NCI-H2029 treated with DMSO at 0.1 percent for 48 hours (cell line): ENCODE measurements at regions not wholly inside any gene's neighbourhood (a gene's known extent, or its start where the extent isn't known, plus 50 kb on each side); places are given as distances from the start of the nearest gene placed in this dataset.
"Not testable (repeated sequence)": the region's sequence is repeated elsewhere in the genome, so short reads cannot be mapped to it uniquely, and the experiment has no call there.

ENCODE experiments used
- DNase-seq: peaks from one replicate; lab custom pipeline; 2025; lab: John Stamatoyannopoulos, UW

DNA sequence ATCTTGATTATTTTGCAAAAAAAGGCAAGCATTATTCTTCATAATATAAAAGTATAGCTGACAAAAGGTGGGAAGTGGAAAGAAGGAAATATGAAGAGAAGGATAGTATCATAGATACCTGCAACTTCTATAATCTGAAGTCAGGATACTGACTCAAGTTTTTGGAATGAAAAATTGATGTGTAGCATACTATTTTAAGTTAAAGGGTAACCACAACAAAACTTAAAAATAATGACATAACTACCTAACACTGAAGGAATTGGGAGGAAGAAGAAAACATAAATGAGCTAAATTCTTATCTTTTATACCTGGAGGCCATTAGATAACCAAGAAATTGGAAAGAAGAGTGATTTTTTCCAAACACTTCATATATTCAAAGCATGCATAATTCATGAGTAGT lies 51.8 kb upstream of the TLE1 start:
- DNase-seq, result no peak

DNA sequence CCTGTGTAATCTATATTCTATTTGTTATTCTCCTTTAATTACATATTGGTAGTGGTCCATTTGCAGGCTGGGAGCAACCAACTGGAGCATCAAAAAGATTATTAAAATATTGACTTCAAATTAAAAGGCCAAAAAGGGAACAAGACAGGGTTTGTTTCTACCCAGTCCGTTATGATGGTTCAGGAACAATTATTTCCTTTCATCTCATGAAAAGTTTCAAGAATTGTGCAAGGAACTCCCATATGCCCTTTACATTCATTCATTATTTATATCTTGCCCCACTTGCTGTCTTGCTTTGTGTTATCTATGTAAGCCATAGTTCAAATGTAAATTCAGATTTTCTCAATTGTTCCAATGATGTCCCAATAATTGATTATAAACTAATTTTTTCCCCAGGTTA lies 58.7 kb upstream of the TLE1 start:
- DNase-seq, result no peak

DNA sequence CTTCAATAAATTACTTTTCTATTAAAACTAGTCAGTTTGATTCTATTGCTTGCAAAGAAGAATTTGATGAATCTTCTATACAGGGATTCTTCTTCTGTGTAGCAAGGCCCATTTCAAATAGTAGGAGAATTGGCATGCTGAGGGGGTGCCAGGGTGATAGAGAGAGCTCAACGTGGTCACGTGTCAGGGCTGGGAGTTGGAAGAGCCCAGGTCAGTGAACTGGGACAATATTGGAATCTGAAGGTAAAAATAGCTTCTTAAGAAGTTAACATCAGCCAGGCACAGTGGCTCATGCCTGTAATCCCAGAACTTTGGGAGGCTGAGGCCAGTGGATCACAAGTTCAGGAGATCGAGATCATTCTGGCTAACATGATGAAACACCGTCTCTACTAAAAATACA lies 64.1 kb upstream of the TLE1 start:
- DNase-seq, result no peak

DNA sequence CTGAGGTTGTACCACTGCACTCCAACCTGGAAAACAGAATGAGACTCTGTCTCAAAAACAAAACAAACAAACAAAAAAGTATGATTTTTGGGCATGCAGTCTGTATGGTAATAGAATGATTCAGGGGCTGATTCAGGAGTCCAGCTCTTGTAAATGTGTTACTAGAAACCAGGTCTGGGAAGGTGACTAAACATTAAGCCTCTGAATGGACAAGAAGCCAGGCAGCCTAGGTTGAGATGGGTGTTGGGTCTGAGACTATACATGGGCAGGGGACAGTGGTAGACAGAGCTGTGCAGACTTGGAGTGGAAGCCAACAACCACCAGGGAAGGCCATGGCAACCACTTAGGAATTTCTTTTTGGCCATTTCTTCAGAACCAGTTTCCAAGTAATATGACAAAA lies 64.9 kb upstream of the TLE1 start:
- no peak for DNase-seq

DNA sequence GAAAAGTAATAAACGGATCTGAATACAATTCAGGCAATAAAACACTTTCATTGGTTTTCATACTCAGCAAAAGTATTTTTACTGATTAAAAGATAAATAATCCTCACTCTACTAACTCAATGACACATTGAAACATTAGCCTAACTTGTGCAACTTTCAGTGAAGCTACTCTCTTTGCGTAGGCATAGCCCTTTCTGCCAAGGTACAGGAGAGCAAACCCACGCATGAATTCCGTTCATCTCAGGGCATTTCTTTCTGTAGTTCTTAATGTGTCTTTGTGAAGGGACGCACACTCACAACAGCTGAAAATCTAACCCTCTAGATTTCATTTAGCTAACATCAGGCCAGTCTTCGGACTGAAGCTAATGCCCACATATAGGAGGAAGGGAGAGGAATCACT lies 66.4 kb upstream of the TLE1 start:
- DNase-seq, result no peak

DNA sequence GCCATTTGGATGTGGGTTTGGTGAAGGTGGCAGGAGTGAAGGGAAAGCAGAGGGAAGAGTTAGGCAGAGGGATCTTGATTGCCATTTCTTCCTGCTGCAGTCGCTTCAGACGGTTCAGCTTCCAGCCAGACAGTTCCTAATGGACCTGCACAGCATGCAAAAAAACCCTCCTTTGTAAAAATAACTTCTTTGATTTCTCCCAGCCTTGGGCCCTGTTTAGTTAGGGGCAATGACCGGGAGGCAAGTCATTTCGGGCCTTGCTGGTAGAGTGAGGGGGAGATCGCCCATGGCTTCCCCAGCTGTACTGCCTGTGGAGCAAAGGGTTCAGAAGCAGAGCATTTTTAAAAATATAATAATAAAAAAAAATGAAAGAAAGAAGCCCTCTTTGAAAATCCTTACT lies 67.2 kb upstream of the TLE1 start:
- DNase-seq, result no peak

DNA sequence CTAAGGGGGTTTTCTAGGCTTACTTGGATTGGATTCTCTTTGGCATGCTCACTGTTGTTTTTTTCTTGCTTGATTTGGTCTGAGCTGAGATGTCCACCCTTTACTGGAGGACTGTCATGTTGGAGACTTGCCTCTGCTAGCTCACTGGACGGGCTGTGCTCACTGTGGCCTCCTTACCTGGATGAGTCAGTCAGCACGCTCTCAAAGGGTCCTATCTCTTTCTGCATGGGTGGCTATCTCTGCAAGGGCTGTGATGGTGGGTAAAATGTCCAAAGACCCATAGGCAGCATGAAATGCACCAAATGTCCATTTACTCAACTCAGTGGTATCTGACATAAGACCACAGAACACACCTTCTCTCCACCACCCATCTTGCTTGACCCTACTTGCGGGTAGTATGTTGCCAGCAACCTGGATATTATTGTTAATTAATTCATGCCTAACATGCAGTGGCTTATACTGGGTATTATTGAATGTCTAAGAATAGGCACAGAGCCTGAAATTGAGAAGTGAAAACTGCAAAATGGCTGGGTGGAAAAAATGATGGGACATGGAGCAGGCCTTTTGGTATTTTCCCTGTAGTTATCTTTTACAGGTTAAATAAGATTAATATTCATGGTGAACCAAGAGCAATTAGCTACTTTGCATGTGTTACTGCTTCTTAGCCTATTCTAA lies 68.9 kb upstream of the TLE1 start:
- DNase-seq, result no peak

DNA sequence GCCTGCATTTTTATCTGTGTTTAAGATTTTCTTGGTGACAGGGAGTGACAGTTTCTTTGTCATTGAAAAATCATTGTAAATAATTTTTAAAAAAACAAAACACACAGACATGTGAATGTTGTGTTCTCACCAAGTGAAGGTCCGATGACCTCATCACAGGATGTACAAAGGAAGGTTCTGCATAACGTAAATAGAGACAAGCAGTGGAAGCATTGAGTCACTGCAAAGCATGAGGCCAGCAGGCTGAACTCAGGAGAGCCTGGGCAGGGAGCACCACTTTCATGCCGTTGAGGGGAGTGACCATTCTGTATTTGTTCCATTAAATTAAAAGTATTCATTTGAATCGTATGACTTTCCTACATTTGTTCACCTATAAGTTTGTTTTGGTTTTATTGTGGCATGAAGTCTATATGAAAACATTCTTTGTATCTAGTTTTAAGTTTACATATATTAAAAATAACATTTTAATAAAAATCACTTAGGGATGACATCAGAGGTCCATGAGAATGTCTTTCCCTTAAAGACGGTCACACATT lies 70.4 kb upstream of the TLE1 start:
- no peak for DNase-seq

DNA sequence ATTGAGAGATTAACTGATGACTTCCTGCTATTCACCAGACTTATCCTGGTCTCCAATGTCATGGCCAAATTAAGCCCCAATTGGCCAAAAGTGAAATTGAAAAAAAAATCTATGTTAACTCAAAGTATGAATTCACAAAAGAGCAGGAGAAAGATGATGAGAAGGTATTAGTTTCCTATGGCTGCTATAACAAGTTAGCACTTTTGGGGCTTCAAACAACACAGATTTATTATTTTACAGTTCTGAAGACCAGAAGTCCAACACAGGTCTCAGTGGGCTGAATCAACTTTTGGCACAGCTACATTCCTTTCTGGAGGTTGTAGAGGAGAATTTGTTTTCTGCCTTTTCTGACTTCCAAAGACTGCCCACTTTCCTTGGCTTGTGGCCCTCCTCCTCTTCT lies 78.6 kb upstream of the TLE1 start:
- no peak for DNase-seq

DNA sequence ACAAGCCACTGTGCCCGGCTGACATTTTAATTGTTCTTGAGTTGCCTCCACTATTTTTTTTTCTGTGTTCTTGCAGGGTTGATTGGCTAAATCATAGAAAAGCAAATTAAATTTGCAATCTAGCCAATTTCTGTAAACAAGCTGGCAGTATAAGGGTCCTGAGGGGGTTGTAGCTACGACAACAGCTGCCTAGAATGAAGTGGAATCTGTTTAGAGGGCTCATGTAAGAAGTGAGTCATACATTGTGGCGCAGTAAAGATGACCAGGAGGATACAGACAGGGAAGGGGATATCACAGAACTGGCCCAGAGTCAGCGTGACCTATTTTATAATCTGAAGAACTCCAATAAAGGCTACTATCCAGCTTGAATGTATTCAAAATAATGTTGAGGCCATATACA lies 82.2 kb upstream of the TLE1 start:
- DNase-seq, result no peak

DNA sequence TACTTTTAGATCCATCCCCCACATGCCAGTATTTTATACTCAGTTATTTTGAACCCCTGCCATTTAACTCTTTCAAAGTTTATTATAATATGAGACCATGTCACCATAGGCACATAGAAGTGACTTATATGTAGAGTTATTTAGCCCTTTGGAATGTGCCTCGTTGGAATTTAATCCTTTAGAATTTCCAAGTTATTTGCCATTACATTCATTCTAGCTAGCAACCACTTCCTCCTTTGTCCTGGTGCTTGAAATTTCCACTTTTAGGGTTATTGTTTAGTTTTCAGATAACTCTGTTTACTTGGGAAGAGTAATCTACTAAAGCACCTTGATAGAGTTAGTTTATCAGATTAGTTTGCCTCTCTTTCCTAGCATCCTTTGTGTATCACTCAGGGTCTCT lies 82.8 kb upstream of the TLE1 start:
- DNase-seq, result no peak

DNA sequence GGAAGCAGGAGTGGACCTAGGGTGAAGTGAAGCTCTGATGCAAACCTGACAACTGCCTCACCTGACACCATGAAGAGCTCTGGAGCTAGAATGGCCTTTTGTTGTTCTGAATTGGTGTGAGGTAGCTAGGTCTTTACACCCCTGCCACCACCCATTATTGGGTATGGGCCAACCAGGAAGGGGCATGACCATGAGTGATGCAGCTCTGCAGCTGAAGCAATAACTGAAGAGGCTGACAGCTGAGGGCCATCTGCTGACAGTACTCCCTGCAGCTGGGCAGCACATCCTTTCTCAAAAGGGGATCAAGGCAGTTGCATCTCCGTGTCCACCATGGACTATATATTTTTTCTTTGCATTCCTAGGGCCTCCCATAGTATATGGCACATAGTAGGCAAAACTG lies 87.0 kb upstream of the TLE1 start:
- peak; percentile 87 for DNase-seq

DNA sequence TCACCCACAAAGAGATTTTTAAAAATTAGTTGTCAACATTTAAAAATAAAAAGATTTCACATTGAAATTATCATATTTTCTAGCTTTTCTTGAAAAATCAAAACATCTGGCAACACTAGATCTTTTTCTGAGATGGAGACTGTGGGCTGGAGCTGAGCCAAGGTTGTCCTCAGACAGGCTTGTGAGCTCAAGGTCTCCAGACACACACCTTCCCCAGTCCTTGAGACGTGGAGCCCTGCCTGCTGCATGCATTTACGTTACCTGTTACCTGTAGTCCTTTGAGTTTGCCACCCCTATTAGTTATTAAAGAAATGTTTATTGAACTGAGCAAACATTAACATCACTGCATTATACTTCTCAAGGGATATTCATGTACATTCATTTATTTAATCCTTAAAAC lies 87.5 kb upstream of the TLE1 start:
- peak; percentile 70 for DNase-seq

DNA sequence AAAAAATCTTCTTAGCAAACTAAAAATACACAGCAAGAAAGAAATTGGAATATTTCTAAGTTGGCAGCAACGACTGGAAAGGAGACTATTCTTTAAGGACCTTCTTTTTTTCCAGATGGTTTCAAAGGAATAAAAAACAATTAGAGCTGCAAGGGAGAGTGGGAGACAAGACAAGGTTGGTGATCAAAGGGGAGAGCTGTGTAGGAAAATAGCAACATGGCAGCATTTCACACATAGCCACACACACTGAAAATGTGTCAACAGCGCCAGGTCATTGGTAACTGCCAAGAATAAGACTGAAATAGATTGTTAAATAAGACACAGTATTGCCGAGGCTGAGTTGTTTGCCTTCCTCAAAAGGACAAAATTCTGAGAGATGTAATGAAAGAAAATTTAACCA lies 88.1 kb upstream of the TLE1 start:
- no peak for DNase-seq

DNA sequence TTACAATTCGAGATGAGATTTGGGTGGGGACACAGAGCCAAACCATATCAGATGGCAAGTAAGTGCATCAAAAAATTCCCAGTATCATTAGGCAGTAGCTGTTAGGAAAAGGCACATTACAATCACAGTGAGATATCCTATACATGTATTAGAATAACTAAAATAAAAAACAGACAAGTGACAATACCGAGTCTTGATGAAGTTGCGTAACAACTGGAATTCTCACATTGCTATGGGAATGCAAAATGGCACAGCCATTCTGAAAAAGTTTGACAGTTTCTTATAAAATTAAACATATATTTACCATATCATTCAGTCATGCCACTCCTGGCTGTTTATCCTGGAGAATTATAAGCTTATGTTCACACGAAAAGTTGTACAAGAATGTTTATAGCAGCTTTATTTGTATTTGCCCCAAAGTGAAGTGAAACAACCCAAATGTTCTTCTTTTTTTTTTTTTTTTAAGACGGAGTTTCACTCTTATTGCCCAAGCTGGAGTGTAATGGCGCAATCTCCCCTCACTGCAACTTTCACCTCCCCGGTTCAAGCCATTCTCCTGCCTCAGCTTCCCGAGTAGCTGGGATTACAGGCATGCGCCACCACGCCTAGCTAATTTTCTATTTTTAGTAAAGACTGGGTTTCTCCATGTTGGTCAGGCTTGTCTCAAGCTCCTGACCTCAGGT lies 93.1 kb upstream of the TLE1 start:
- DNase-seq, result no peak

DNA sequence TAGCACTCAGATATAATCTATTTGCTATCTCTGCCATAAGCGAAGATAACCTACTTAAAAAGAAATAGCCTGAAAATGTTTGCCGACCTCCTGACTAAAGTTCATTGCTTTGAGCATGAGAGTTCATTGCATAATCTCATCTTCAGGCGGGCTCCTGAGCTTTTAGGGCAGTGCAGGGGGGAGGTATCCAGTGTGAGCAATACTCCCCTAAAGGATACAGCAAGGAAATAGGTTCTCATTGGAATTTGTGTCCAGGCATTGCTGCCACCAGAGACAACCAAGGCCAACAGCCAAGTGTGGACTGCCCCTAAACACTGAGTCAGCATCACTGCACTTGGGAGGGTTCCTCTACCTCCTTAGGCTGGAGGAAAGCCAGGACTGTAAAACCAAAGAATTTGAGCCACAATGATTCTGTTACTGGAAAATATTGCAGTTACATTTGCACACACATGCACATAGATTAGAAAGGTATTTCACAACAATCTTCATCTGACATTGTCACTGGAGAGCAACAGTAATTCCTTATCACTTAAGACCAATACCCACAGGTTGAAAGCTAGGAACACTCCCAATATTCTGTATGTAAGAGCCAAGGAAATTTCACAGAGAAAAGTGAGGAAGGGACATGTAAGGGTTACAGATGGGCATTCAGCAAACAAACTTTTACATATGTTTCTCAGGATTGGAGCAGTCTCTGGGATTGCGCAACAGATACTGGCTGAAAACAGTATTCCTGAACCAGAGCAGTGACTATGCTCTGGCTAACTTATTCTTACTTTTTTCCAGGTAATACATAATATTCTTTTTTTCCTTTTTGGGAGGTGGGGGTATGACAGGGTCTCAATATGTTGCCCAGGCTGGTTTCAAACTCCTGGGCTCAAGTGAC lies 98.6 kb upstream of the TLE1 start:
- DNase-seq, result no peak

DNA sequence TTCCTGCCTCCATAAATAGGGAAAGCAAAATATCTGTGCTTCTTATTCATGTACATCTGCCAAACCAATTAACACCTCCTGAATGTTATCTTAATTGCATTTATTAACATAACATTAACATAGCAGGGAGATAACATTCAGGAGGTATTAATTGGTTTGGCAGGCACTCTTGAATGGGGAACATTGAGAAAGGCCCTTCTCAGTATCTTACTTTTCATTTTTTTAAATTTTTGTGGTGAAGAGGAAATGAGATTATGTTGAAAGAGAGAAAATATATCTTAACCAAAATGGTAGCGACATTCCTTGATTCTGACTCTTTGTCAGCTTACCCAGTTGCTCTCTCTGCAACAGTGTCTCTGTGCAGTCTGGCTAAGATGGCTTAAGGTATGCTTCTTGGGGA lies 100.4 kb upstream of the TLE1 start:
- no peak for DNase-seq

DNA sequence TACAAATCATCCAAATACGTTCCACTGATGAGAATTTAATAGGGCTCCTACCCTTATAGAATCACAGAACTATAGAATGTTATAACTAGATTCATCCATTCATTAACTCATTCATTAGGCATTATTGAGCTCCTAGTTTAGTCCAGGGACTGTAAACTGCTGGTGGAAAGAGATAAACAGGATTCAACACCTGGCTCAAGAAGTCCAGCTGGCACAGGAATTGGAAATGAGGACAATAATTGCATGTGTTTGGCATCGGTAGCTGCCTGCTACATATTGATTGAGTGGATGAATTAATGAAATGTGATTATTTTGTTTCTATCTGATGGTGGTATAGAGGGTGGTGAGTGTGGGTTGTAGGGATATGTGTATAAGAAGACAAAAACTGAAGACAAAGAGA lies 100.8 kb upstream of the TLE1 start:
- no peak for DNase-seq

DNA sequence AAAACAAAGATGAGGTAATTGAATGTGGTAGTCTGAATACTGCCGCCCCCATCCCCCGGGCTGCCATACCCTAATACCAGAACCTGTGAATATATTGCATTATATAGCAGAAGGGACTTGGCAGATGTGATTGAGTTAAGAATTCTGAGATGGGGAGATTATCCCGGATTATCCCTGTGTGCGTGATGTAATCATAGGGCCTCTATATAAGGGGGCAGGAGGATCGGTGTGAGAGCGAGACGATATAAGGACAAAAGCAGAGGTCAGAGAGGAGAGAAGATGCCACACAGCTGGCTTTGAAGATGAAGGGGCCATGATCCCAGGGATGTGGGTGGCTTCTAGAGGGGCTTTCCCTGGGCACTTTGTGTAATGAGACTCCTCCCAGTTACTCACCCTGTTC lies 101.7 kb upstream of the TLE1 start:
- DNase-seq, result no peak

DNA sequence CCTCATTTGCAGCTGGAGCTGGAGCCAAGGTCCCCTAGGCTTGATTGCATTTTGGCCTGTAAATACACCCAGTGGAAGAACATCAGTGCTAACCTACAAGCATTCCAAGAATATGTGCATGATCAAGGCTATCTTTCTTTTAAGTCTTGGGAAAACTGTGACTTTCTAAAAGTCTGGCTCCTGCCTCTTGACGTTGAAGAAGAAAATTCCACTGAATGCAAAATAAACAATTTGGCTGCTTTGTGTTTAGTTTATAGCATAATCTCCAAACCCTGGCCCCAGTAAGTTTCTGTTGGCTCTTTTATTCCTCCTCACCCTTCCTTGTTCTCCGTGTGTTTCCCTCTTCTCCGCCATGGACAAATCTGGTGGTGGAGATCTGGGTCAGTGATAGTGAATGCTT lies 109.3 kb upstream of the TLE1 start:
- no peak for DNase-seq

DNA sequence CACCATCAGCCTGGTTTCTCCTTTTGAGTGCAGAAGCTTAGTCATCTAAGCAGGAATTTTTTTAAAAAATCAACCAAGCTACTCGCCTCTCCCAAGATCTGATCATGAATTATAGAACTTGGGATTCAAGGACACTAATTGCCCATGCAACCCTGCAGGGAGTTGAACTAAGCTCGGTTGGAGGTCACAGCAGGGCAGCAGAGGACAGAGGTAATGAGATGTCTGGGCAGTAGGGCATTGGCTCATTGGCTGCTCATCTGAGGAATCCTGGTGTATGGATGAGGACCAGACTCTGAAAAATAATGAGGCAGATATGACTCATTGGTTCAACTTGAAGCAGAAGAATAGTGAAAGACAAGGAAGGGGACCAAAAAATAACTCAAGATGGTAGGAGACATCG lies 111.8 kb upstream of the TLE1 start:
- no peak for DNase-seq

DNA sequence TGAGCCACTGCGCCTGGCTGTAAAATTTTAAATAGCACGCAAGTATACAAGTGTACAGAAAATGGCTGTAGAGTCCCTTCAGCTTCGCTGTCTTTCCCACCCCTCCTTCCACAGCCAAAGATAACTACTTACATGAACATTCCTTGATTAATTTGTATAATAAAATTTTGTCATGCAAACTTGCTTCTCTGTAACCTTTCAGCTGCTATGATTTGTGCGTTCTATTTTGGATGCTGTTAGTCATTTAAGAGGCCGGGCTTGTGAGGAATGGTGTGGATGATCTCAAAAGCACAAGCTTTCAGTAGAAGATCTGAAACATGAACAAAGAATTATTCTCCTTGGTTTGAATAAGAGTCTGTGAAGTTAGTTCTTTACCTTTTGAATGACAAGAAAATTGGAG lies 115.0 kb upstream of the TLE1 start:
- DNase-seq, result no peak

DNA sequence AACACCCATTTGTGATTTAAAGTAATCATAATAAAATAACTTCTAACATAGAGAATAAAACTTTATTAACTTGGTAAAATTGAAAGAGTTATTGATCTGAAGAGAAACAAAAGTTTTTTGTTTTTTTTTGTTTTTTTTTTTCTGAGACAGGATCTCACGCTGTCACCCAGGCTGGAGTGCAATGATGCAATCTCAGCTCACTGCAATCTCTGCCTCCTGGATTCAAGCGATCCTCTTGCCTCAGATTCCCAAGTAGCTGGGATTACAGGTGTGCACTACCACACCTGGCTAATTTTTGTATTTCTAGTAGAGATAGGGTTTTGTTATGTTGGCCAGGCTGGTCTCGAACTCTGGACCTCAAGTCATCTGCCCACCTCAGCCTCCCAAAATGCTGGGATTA lies 116.5 kb upstream of the SPATA31D4 start:
- not testable (repeated sequence) for DNase-seq
